Astrocyte (in vitro differentiated cells and primary cell): ENCODE measurements at regions not wholly inside any gene's neighbourhood (a gene's known extent, or its start where the extent isn't known, plus 50 kb on each side); places are given as distances from the start of the nearest gene placed in this dataset.

ENCODE experiments used
- DNase-seq: peaks from one replicate; pipeline ENCODE4 v3.0.0-alpha.2; 2010; ENCODE audit warnings: low read depth
- FAIRE-seq: peaks from 2 replicates; lab custom pipeline; 2011; peaks lifted over from hg19 to GRCh38; lab: Jason Lieb, UNC
- H2AFZ ChIP-seq: 2 replicates; pipeline ENCODE4 v1.6.0; 2012; ENCODE audit warnings: low read depth, low read length, inconsistent platforms
- H3K27ac ChIP-seq: 2 replicates; pipeline ENCODE4 v1.5.1; 2011; ENCODE audit warnings: low read depth, low read length, inconsistent platforms
- H3K27me3 ChIP-seq: 2 replicates; pipeline ENCODE4 v1.6.0; 2011; ENCODE audit warnings: low read length, inconsistent platforms; ENCODE audit not compliant: insufficient read depth
- H3K36me3 ChIP-seq: 2 replicates; pipeline ENCODE4 v1.5.1; 2011; ENCODE audit warnings: low read length, inconsistent platforms; ENCODE audit not compliant: insufficient read depth
- H3K4me1 ChIP-seq: 2 replicates; pipeline ENCODE4 v1.5.1; 2011; ENCODE audit warnings: low read length, inconsistent platforms; ENCODE audit not compliant: insufficient read depth
- H3K4me2 ChIP-seq: 2 replicates; pipeline ENCODE4 v1.6.0; 2012; ENCODE audit warnings: low read length, inconsistent platforms
- H3K4me3 ChIP-seq: 2 replicates; pipeline ENCODE4 v1.5.1; 2011; ENCODE audit warnings: low read depth, mild to moderate bottlenecking, low read length, inconsistent platforms; ENCODE audit not compliant: insufficient read depth
- H3K79me2 ChIP-seq: 2 replicates; pipeline ENCODE4 v1.6.0; 2012; ENCODE audit warnings: mild to moderate bottlenecking, low read length, inconsistent platforms; ENCODE audit not compliant: insufficient read depth
- H3K9ac ChIP-seq: 2 replicates; pipeline ENCODE4 v1.6.0; 2012; ENCODE audit warnings: mild to moderate bottlenecking, low read length, inconsistent platforms
- H3K9me3 ChIP-seq: 2 replicates; pipeline ENCODE4 v1.5.1; 2012; ENCODE audit warnings: low read depth, mild to moderate bottlenecking, low read length, inconsistent platforms; ENCODE audit not compliant: insufficient read depth
- H4K20me1 ChIP-seq: 2 replicates; pipeline ENCODE4 v1.6.0; 2012; ENCODE audit warnings: low read length, inconsistent platforms; ENCODE audit not compliant: insufficient read depth
- H3K27ac Mint-ChIP-seq: one replicate; pipeline ENCODE4 v1.8.0; 2021; ENCODE audit warnings: mild to moderate bottlenecking, mixed read lengths; ENCODE audit not compliant: unreplicated experiment
- H3K27me3 Mint-ChIP-seq: one replicate; pipeline ENCODE4 v1.8.0; 2021; ENCODE audit warnings: low read depth, mixed read lengths; ENCODE audit not compliant: unreplicated experiment
- H3K36me3 Mint-ChIP-seq: one replicate; pipeline ENCODE4 v1.8.0; 2021; ENCODE audit warnings: low read depth, mixed read lengths; ENCODE audit not compliant: unreplicated experiment
- H3K4me1 Mint-ChIP-seq: one replicate; pipeline ENCODE4 v1.8.0; 2021; ENCODE audit warnings: low read depth, mixed read lengths; ENCODE audit not compliant: unreplicated experiment
- H3K4me3 Mint-ChIP-seq: one replicate; pipeline ENCODE4 v1.8.0; 2021; ENCODE audit warnings: mild to moderate bottlenecking, moderate library complexity, mixed read lengths; ENCODE audit not compliant: unreplicated experiment
- H3K9me3 Mint-ChIP-seq: one replicate; pipeline ENCODE4 v1.8.0; 2021; ENCODE audit warnings: mild to moderate bottlenecking, mixed read lengths; ENCODE audit not compliant: unreplicated experiment
- CTCF ChIP-seq: IDR thresholded peaks from 2 replicates; pipeline ENCODE4 v1.5.1; 2011; ENCODE audit warnings: low read depth, mild to moderate bottlenecking, inconsistent platforms, low read length, moderate library complexity; ENCODE audit not compliant: insufficient read depth
- EZH2 ChIP-seq: IDR thresholded peaks from 2 replicates; pipeline ENCODE4 v1.6.1; 2012; ENCODE audit warnings: mild to moderate bottlenecking, low read length, inconsistent platforms; ENCODE audit not compliant: insufficient read depth

GRCh38 chr17:33435721-33436301 is 142.7 kb upstream of the ASIC2 start:
- no peaks in the 10 kb centered on the region for H3K36me3 Mint-ChIP-seq
- Histone ChIP-seq H3K36me3 (no peaks in the 10 kb centered on the region), H3K4me2 (no peak overlapping the region), H3K4me1 (no peaks in the 10 kb centered on the region), H3K9me3 (no peaks in the 10 kb centered on the region), H3K79me2 (no peaks in the 10 kb centered on the region), H4K20me1 (no peaks in the 10 kb centered on the region), H3K4me3 (no peak overlapping the region), H3K27me3 (no peaks in the 10 kb centered on the region), H3K27ac (no peak overlapping the region), H2AFZ (no peak overlapping the region), H3K9ac (no peak overlapping the region)
- H3K27ac Mint-ChIP-seq, result peak overlapping the region; percentile 94
- H3K4me3 Mint-ChIP-seq, result no peak overlapping the region
- peak; percentile 65 for DNase-seq
- H3K9me3 Mint-ChIP-seq, result peaks cover 2% of the 10 kb centered on the region
- H3K4me1 Mint-ChIP-seq, result peaks cover 11% of the 10 kb centered on the region
- TF ChIP-seq EZH2 (no peak), CTCF (no peak)
- no peak for FAIRE-seq
- no peaks in the 10 kb centered on the region for H3K27me3 Mint-ChIP-seq

GRCh38 chr17:33436321-33436720 is 143.2 kb upstream of the ASIC2 start:
- H3K9me3 ChIP-seq, result no peaks in the 10 kb centered on the region
- H3K9ac ChIP-seq, result no peak overlapping the region
- H2AFZ ChIP-seq, result no peak overlapping the region

More at GRCh38 chr17:33436321-33436720, 143.2 kb upstream of the ASIC2 start:
- FAIRE-seq (no peak), DNase-seq (peak; percentile 32)
- Mint-ChIP-seq H3K27me3 (no peaks in the 10 kb centered on the region), H3K36me3 (no peaks in the 10 kb centered on the region), H3K27ac (peak overlapping the region; percentile 94), H3K9me3 (peaks cover 2% of the 10 kb centered on the region), H3K4me3 (no peak overlapping the region), H3K4me1 (peaks cover 11% of the 10 kb centered on the region)
- H3K4me2 ChIP-seq, result no peak overlapping the region
- no peaks in the 10 kb centered on the region for H3K27me3 ChIP-seq
- H3K27ac ChIP-seq, result no peak overlapping the region
- no peaks in the 10 kb centered on the region for H3K36me3 ChIP-seq
- no peaks in the 10 kb centered on the region for H3K79me2 ChIP-seq
- H4K20me1 ChIP-seq, result no peaks in the 10 kb centered on the region
- TF ChIP-seq CTCF (no peak), EZH2 (no peak)
- H3K4me3 ChIP-seq, result no peak overlapping the region
- H3K4me1 ChIP-seq, result no peaks in the 10 kb centered on the region
